WTC11 (cell line): ENCODE measurements at regions not wholly inside any gene's neighbourhood (a gene's known extent, or its start where the extent isn't known, plus 50 kb on each side); places are given as distances from the start of the nearest gene placed in this dataset.

ENCODE experiments used
- ATAC-seq: fragments of 200-7000 bp; cut with Tn5 transposase; 2 replicates; pipeline ENCODE4 v1.10.0; 2021; ENCODE audit warnings: mild to moderate bottlenecking, moderate library complexity
- CTCF ChIA-PET: fragments of 300-600 bp; sonication (Branson Sonifier 250); formaldehyde crosslinking; loops from one replicate; lab custom pipeline; 2021; ENCODE audit warnings: antibody characterized with exemption; lab: Charles Lee
- POLR2A ChIA-PET: fragments of 350-600 bp; sonication (Branson Sonifier 250); formaldehyde crosslinking; loops from one replicate; lab custom pipeline; 2021; ENCODE audit warnings: antibody characterized with exemption; lab: Charles Lee
- DNase-seq: peaks from one replicate; pipeline ENCODE4 v3.0.0; 2021; ENCODE audit warnings: low spot score
- H3K27ac Mint-ChIP-seq: 2 replicates; pipeline ENCODE4 v1.8.0; 2021; ENCODE audit warnings: mixed read lengths
- H3K27me3 Mint-ChIP-seq: 2 replicates; pipeline ENCODE4 v1.8.0; 2021; ENCODE audit warnings: low read depth, mild to moderate bottlenecking, moderate library complexity, mixed read lengths
- H3K36me3 Mint-ChIP-seq: 2 replicates; pipeline ENCODE4 v1.8.0; 2021; ENCODE audit warnings: mixed read lengths
- H3K4me1 Mint-ChIP-seq: 2 replicates; pipeline ENCODE4 v1.8.0; 2022; ENCODE audit warnings: mixed read lengths
- H3K4me3 Mint-ChIP-seq: 2 replicates; pipeline ENCODE4 v1.8.0; 2021; ENCODE audit warnings: mild to moderate bottlenecking, moderate library complexity, mixed read lengths
- H3K9me3 Mint-ChIP-seq: 2 replicates; pipeline ENCODE4 v1.8.0; 2021; ENCODE audit warnings: mixed read lengths
- AFF4 ChIP-seq: sonication (generic); formaldehyde crosslinking; IDR thresholded peaks from 2 replicates; pipeline ENCODE4 v1.8.1; 2023; ENCODE audit warnings: mild to moderate bottlenecking, missing genetic modification reagents, borderline replicate concordance
- ARID4B ChIP-seq: sonication (generic); formaldehyde crosslinking; IDR thresholded peaks from 2 replicates; pipeline ENCODE4 v1.8.0; 2023; ENCODE audit warnings: missing genetic modification reagents, mild to moderate bottlenecking, borderline replicate concordance
- ATF3 ChIP-seq: sonication (generic); formaldehyde crosslinking; conservative IDR thresholded peaks from 2 replicates; pipeline ENCODE4 v1.8.1; 2022; ENCODE audit warnings: mild to moderate bottlenecking, missing genetic modification reagents
- FOXK1 ChIP-seq: sonication (generic); formaldehyde crosslinking; IDR thresholded peaks from 2 replicates; pipeline ENCODE4 v1.8.0; 2022; ENCODE audit warnings: mild to moderate bottlenecking, moderate library complexity, missing genetic modification reagents
- GABPB1 ChIP-seq: sonication (generic); formaldehyde crosslinking; IDR thresholded peaks from 2 replicates; pipeline ENCODE4 v1.8.1; 2023; ENCODE audit warnings: mild to moderate bottlenecking, missing genetic modification reagents
- GTF2I ChIP-seq: fragments of 250-450 bp; sonication (Bioruptor Pico); conservative IDR thresholded peaks from 2 replicates; pipeline ENCODE4 v1.4.0; 2021; ENCODE audit warnings: mild to moderate bottlenecking
- HMGXB4 ChIP-seq: sonication (generic); formaldehyde crosslinking; IDR thresholded peaks from 2 replicates; pipeline ENCODE4 v1.8.1; 2023; ENCODE audit warnings: mild to moderate bottlenecking, moderate library complexity, missing genetic modification reagents
- JUN ChIP-seq: sonication (generic); formaldehyde crosslinking; IDR thresholded peaks from 2 replicates; pipeline ENCODE4 v1.8.0; 2023; ENCODE audit warnings: mild to moderate bottlenecking, missing genetic modification reagents
- KAT7 ChIP-seq: sonication (generic); formaldehyde crosslinking; IDR thresholded peaks from 2 replicates; pipeline ENCODE4 v1.8.1; 2023; ENCODE audit warnings: missing genetic modification reagents, mild to moderate bottlenecking, borderline replicate concordance
- MAX ChIP-seq: sonication (generic); formaldehyde crosslinking; IDR thresholded peaks from 2 replicates; pipeline ENCODE4 v1.8.0; 2022; ENCODE audit warnings: mild to moderate bottlenecking, missing genetic modification reagents
- MXD4 ChIP-seq: fragments of 250-450 bp; sonication (Bioruptor Pico); IDR thresholded peaks from 2 replicates; pipeline ENCODE4 v1.8.0; 2021; ENCODE audit warnings: mild to moderate bottlenecking, moderate library complexity, borderline replicate concordance
- NR1H2 ChIP-seq: sonication (generic); formaldehyde crosslinking; IDR thresholded peaks from 2 replicates; pipeline ENCODE4 v1.9.0; 2021; ENCODE audit warnings: mild to moderate bottlenecking, moderate library complexity, missing genetic modification reagents
- NR2C2 ChIP-seq: sonication (generic); formaldehyde crosslinking; IDR thresholded peaks from 2 replicates; pipeline ENCODE4 v1.8.0; 2022; ENCODE audit warnings: mild to moderate bottlenecking, missing genetic modification reagents
- NR3C1 ChIP-seq: sonication (generic); formaldehyde crosslinking; conservative IDR thresholded peaks from 2 replicates; pipeline ENCODE4 v1.8.1; 2023; ENCODE audit warnings: low read depth, mild to moderate bottlenecking, missing genetic modification reagents
- OVOL2 ChIP-seq: fragments of 250-450 bp; sonication (Bioruptor Pico); IDR thresholded peaks from 2 replicates; pipeline ENCODE4 v1.9.0; 2021; ENCODE audit warnings: mild to moderate bottlenecking, borderline replicate concordance
- PREB ChIP-seq: sonication (generic); formaldehyde crosslinking; IDR thresholded peaks from 2 replicates; pipeline ENCODE4 v1.8.1; 2022; ENCODE audit warnings: mild to moderate bottlenecking, missing genetic modification reagents, moderate library complexity, borderline replicate concordance
- RELA ChIP-seq: sonication (generic); formaldehyde crosslinking; IDR thresholded peaks from 2 replicates; pipeline ENCODE4 v1.8.1; 2022; ENCODE audit warnings: missing genetic modification reagents, mild to moderate bottlenecking, borderline replicate concordance
- SMAD3 ChIP-seq: sonication (generic); formaldehyde crosslinking; IDR thresholded peaks from 2 replicates; pipeline ENCODE4 v1.8.0; 2022; ENCODE audit warnings: missing genetic modification reagents, mild to moderate bottlenecking, borderline replicate concordance
- STAT6 ChIP-seq: sonication (generic); formaldehyde crosslinking; conservative IDR thresholded peaks from 2 replicates; pipeline ENCODE4 v1.8.1; 2023; ENCODE audit warnings: mild to moderate bottlenecking, low read depth, missing genetic modification reagents, moderate library complexity
- ZBTB21 ChIP-seq: sonication (generic); formaldehyde crosslinking; IDR thresholded peaks from 2 replicates; pipeline ENCODE4 v1.8.1; 2023; ENCODE audit warnings: mild to moderate bottlenecking, missing genetic modification reagents, borderline replicate concordance
- ZNF138 ChIP-seq: sonication (generic); formaldehyde crosslinking; conservative IDR thresholded peaks from 2 replicates; pipeline ENCODE4 v1.8.1; 2022; ENCODE audit warnings: mild to moderate bottlenecking, moderate library complexity, missing genetic modification reagents
- ZNF317 ChIP-seq: sonication (generic); formaldehyde crosslinking; IDR thresholded peaks from 2 replicates; pipeline ENCODE4 v1.8.1; 2023; ENCODE audit warnings: low read depth, mild to moderate bottlenecking, moderate library complexity, missing genetic modification reagents, borderline replicate concordance
- ZNF416 ChIP-seq: fragments of 250-450 bp; sonication (Bioruptor Pico); IDR thresholded peaks from 2 replicates; pipeline ENCODE4 v1.9.0; 2021; ENCODE audit warnings: mild to moderate bottlenecking, inconsistent platforms

- TF ChIP-seq AFF4 (CRISPR knock-in tag) (no peak), OVOL2 (no peak), RELA (no peak), HMGXB4 (no peak), PREB (no peak), ZNF138 (CRISPR knock-in tag) (no peak), KAT7 (CRISPR knock-in tag) (no peak), MAX (CRISPR knock-in tag) (no peak), SMAD3 (CRISPR knock-in tag) (no peak)
Measured at GRCh38 chr7:146004805-146005204, 111.8 kb upstream of the CNTNAP2 start (continued).

- CTCF ChIA-PET = no interaction called here
- peaks cover 11% of the 10 kb centered on the region for H3K27me3 Mint-ChIP-seq
- H3K27ac Mint-ChIP-seq = no peak overlapping the region
- H3K36me3 Mint-ChIP-seq = no peaks in the 10 kb centered on the region
- no peak for DNase-seq
- no peaks in the 10 kb centered on the region for H3K9me3 Mint-ChIP-seq
- 0 out of 2 replicates have a peak, but pooled peaks cover 2% of the 10 kb centered on the region for H3K4me1 Mint-ChIP-seq
- ATAC-seq = peak; percentile 39; the same call in 1 of the 2 replicates
- POLR2A ChIA-PET = no interaction called here
- H3K4me3 Mint-ChIP-seq = no peak overlapping the region
- TF ChIP-seq NR2C2 (CRISPR knock-in tag) = no peak
- no peak for TF ChIP-seq ARID4B
- no peak for TF ChIP-seq FOXK1 (CRISPR knock-in tag)
- no peak for TF ChIP-seq ZNF416 (CRISPR knock-in tag)
- TF ChIP-seq NR3C1 (CRISPR knock-in tag) = no peak
- no peak for TF ChIP-seq GTF2I
- no peak for TF ChIP-seq JUN (CRISPR knock-in tag)
- TF ChIP-seq STAT6 = no peak
- TF ChIP-seq ATF3 (CRISPR knock-in tag) = no peak
- TF ChIP-seq ZBTB21 (CRISPR knock-in tag) = no peak
- TF ChIP-seq NR1H2 = no peak
- no peak for TF ChIP-seq MXD4 (CRISPR knock-in tag)
- no peak for TF ChIP-seq GABPB1 (CRISPR knock-in tag)
- TF ChIP-seq ZNF317 (CRISPR knock-in tag) = no peak
Measured at GRCh38 chr7:146002431-146003078, 114.0 kb upstream of the CNTNAP2 start.
